NOMO-1 treated with DMSO at 0.1 percent for 48 hours (cell line): ENCODE measurements at regions not wholly inside any gene's neighbourhood (a gene's known extent, or its start where the extent isn't known, plus 50 kb on each side); places are given as distances from the start of the nearest gene placed in this dataset.
"Not testable (repeated sequence)": the region's sequence is repeated elsewhere in the genome, so short reads cannot be mapped to it uniquely, and the experiment has no call there.

ENCODE experiments used
- DNase-seq: peaks from one replicate; lab custom pipeline; 2025; ENCODE audit not compliant: unreplicated experiment; lab: John Stamatoyannopoulos, UW

DNA sequence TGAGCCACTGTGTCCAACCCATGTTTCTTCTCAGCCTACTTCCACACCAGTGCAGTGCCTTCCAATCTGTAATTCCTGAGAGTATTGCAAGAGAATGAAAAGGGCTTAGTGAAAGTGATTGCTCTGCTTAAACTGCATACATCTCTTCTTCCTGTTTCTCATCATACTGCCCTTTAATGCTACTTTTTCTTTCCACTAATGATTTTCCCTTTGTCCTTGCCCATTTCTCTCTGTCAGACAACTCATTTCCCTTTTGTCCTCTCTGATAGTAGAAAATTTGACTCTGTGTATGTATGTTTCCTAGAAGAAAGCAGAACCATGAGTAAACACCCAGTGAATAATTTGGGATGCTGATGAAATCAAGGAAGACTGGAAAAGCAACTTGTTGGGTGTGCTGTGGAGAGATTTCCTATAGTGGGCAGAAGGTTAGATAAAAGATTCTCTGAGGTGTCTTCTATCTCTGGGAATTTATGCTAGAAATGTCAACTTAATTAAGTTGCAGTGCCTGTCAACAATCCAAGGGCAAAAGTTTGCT is 102.2 kb upstream of the CHD1 start:
- DNase-seq = no peak

DNA sequence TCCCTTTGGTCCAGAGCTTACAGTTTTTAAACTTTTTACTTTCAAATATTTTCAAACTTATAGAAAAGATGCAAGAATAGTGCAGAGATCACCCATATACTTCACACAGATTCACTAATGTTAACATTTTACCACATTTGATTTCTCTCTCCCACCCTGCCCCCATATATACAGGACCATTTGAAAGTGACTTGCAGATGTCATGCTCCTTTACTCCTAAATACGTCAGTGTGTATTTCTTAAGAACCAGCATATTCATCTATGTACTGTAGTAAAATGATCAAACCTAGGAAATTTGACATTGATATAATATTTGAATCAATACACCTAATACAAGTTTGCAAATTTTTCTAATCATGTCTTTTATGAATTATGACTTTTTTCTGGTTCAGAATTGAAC is 100.4 kb upstream of the CHD1 start:
- no peak for DNase-seq

DNA sequence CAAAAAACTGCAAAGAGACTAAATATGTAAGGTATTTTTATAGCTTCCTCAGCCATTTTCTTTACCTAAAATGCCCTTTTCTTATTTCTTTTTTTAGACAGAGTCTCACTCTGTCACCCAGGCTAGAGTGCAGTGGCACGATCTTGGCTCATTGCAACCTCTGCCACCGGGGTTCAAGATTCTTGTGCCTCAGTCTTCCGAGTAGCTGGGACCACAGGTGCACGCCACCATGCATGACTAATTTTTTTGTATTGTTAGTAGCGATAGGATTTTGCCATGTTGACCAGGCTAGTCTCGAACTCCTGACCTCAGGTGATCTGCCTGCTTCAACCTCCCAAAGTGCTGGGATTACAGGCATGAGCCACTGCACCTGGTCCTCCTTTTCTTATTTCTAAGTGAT is 99.4 kb upstream of the CHD1 start:
- DNase-seq = not testable (repeated sequence)

DNA sequence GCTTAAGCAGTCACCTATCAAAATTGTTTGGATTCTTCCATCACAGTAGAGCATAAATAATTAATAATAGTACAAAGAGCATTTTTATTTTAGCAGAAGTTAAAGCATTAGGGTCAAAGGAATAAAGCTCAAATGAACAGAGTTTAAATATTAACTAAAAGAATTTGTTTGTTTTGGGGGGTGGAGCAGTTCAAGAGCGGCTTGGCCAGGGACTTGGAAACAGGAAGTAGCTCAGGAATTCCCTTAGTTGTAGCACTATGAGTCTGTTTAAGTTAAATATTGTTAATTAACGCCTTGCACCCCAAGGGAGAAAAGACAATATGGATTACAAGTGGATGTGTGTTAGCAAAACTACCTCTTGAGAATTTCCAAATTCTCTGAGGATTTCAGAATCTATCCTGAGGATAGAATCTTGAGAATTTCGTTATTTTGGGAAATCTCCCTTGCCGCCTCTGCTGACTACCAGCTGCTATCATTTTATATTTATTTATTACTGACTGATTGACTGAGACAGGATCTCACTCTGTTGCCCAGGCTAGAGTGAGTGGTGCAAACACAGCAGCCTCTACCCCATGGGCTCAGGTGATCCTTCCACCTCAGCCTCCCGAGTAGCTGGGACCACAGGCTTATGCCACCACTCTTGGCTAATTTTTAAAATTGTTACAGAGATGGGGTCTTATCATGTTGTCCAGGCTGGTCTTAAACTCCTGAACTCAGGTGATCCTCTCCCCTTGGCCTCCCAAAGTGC is 96.7 kb upstream of the CHD1 start:
- no peak for DNase-seq

DNA sequence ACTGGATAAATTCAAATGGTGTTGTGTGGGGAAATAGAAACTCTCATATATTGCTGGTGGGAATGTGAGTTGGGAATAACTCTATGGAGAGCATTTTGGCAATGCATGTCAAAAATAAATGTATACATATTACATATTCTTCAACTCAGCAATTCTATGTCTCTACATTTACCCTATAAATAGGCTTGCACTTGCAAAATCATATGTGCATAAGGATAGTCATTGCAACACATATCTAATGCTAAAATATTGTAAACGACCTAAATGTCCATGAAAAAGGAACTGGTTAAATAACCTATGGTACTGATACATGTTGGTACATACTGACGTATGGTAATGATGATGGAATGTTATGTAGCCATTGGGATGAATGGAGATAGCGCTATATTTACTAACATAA is 94.5 kb upstream of the CHD1 start:
- DNase-seq = peak; percentile 77

DNA sequence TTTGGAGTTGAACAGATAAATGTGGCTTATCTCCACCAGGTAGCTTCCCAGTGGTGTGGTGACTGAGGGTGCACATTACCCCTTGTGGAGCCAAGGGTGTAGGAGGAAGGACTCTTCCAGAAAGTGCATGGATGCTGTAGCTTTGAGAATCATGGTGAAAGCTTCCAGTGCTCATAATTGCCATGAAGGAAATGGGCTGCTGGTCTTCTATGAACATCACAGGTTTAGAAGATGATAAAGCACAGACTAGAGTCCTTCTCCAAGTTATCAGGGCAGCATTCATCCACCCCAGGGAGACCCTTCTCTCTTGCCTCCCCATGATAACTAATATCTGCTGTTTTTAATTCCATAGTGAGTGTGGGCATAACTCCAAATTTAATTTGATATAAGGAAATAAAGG is 93.4 kb upstream of the CHD1 start:
- DNase-seq = no peak

DNA sequence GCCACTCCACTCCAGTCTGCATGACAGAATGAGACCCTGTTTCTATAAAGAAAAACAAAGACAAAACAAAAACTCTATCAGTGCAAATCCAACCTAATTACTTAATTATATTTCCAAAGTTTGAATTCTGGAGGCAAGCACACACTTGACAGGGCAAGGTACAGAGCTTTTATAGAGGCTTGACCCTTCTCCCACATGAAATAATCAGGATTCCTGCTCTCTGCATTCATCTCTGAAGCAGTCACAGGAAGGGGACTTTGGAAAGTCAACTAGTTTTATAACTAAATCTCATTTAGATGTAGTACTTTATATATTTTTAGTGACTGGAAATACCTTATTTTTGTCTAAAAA is 91.9 kb upstream of the CHD1 start:
- no peak for DNase-seq

- DNase-seq = peak; percentile 96
These were observed 91.2 kb upstream of the CHD1 start for GRCh38 chr5:99019812-99020697.

- no peak for DNase-seq
These were observed 90.4 kb upstream of the CHD1 start for GRCh38 chr5:99019254-99019653.

DNA sequence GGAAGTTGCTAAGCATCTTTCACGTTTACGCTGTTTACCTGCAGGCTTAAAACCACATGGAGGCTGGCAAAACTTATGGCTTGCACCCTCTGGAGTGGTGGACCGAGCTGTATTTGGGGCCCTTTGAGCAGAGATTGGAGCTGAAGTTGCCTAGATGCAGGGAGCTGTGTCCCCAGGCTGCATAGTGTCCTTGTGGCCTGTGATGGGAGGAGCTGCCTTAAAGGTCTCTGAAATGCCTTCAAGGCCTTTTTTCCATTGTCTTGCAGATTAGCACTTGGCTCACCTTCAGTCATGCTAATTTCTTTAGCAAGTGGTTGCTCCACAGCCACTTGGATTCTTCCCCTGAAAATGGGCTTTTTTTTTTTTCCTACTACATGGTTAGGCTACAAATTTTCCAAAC is 81.5 kb upstream of the CHD1 start:
- DNase-seq = no peak

GRCh38 chr5:99008009-99008408 is 79.2 kb upstream of the CHD1 start:
- DNase-seq = not testable (repeated sequence)

DNA sequence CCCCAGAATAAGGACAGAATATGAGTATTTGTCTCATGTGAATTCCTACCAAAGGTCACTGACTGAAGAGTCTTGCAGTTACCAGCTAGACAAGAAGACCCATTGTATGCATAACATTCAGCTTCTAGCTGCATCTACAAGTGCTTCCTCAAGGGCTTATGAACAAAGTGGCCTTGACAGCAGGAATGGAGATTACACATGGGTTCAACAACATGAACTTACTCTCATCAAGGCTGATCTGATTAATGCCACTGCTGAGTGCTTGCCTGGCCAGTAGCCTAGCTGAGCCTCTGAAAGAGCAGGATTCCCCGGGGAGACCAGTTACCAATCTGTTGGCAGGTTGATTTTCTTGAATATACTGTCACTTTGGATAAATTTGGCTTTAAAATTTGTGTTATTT is 76.7 kb upstream of the CHD1 start:
- DNase-seq = no peak

DNA sequence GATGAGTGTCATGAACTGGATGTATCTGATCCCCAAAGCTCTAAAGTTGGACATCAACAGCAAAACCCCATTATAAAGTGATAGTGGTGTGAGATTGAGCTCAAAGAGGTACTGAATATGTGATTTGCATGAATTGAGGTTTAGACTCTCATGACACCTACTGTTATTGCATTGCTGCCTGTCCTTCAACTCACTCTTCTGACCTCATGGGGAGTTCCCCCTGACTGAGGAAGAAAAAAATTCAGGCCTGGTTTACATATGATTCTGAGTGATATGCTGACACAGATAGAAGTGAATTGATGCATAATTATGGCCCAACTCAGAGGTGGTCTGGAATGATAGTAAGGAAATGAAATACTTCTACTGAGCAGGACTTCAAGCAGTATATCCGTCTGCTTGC is 76.2 kb upstream of the CHD1 start:
- no peak for DNase-seq

DNA sequence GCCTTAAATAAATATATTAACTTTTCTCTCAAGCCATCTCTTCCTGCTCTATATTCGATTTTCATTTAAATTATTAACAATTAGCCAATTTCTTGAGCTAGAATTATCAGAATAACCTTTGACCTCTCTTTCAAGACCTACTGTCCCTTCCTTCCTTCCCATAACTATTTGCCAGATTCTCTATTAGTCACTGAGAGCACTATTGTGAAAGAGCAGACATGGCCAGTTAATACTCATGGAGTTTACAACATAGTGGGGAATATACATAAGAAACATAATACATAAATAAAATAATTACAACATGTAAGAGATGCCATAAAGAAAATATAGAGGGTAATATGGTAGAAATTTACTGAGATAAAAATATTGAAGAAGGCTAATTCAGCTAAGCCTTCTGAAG is 72.1 kb upstream of the CHD1 start:
- no peak for DNase-seq

- no peak for DNase-seq
These were observed 71.4 kb upstream of the CHD1 start for GRCh38 chr5:99000221-99000620.

DNA sequence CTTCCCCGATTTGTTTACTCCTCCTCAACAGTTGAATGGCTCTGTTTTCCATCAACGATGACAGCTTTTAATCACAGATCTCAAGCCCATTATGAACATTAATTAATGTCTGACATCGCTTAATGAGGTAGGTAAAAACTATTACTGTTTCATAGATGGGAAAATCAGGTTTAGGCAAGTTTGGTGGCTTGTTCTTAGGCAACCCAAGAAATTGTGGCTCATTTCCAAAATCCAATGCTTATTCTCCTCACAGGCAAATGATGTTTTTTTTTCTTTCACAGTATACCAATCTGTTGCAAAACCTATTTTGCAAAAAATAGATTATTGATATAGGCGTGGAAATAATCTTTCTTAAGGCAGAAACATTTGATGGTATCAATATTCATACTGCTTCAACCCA is 70.8 kb upstream of the CHD1 start:
- DNase-seq = no peak

DNA sequence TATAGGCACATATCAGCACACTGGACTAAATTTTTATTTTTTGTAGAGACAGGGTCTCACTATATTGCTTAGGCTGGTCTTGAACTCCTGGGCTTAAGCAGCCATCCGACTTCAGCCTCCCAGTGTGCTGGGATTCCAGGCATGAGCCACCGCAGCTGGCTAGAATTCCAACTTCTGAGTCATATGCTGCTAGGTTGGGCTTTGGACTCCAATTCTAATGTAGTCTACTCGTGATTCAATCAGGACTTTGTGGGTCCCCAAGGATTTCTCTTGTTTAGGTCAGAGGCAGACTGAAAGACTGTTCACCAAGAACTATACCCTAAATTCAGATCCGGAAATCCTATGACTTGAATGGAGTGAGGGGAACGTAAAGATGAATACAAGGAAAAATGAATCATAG is 68.2 kb upstream of the CHD1 start:
- no peak for DNase-seq

GRCh38 chr5:98994611-98995010 is 65.8 kb upstream of the CHD1 start:
- DNase-seq = no peak

DNA sequence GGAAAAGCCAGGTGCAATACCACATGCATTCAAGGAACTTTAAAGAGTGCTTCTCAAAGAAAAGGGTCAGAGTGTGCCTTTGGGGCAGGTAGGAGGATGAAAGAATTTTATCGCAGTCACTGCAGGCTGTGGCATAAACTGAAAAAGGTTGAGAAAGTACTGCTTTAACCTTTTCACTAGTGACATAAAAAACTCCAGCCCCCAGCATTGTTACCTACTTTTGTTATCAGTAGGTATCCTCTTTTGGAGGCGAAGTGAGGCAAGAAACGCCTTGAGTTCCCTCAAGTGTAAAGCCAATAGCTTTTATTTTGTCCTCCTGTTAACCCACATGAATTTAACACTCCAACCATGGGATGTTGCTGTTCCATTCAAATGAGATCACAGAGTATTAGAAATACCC is 64.7 kb upstream of the CHD1 start:
- no peak for DNase-seq

DNA sequence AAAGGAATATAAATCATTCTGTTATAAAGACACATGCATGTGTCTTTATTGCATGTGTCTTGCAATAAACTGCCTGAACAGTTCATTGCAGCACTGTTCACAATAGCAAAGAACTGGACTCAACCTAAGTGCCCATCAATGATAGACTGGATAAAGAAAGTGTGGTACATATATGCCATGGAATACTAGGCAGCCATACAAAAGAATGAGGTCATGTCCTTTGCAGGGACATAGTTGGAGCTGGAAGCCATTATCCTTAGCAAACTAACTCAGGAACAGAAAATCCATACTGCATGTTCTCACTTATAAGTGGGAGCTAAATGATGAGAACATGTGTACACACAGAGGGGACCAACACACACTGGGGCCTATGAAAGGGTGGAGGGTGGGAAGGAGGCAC is 63.7 kb upstream of the CHD1 start:
- no peak for DNase-seq

DNA sequence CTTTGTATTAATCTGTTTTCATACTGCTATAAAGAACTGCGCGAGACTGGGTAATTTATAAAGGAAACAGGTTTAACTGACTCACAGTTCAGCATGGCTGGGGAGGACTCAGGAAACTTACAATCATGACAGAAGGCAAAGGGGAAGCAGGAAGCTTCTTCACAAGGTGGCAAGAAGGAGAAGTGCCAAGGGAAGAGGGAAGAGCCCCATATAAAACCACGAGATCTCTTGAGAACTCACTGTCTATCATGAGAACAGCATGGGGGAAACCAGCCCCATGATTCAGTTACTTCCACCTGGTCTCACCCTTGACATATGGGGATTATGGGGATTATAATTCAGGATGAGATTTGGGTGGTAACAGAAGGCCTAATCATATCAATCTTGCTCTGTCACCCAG is 60.9 kb upstream of the CHD1 start:
- peak; percentile 83 for DNase-seq

- no peak for DNase-seq
These were observed 57.8 kb upstream of the CHD1 start for GRCh38 chr5:98986587-98986986.
